HG03558 (cell line): ENCODE measurements at regions not wholly inside any gene's neighbourhood (a gene's known extent, or its start where the extent isn't known, plus 50 kb on each side); places are given as distances from the start of the nearest gene placed in this dataset.
"Not testable (repeated sequence)": the region's sequence is repeated elsewhere in the genome, so short reads cannot be mapped to it uniquely, and the experiment has no call there.

Experiments
- ATAC-seq: cut with Tn5 transposase; IDR thresholded peaks from one replicate; pipeline ENCODE4 v1.9.1; 2021; ENCODE audit warnings: moderate number of reproducible peaks; ENCODE audit not compliant: unreplicated experiment; ENCODE audit errors: extremely low read depth

- ATAC-seq = not testable (repeated sequence)
Observed at GRCh38 chr9:63912451-63912850, 1372.6 kb downstream of the FOXD4L5 start.

DNA sequence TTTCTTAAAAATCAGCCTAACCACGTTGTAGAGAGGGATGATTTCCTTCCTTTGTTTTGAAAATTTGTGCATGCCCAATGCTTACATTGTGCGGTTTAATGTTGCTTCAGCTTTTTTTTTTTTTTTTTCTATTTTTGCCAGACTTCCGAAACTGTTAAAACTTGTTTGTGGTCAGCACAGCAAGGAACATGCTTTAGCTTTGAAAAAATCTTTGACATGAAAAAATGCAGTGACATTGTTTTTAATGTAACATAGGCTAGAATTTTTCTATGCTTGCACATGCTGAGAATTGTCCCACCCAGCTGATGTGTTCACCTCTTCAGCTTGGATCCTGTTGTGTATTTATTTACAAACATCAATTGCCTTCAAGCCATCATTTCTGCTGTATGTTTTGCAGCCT, 1375.9 kb downstream of the FOXD4L5 start:
- ATAC-seq = not testable (repeated sequence)

GRCh38 chr9:63899637-63900190, 1385.3 kb downstream of the FOXD4L5 start:
- ATAC-seq = not testable (repeated sequence)

DNA sequence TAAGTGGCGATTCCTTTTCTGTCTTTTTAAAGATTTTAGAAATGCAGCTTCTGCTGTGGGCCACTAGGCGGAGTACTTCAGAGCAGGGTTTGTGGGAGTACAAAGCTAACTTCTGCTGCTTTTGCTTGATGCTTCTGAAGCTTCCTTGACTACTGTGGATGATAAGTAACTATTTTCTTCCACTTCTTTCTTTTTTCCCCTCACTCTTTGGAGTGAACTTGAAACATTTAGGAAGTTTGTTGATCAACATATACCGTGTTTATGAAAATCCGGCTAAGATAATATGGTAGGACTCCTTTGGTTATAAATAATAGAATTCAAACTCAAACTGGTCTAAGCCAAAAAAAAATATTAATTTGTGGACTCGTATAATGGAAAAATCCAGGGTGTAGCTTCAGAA, 1403.6 kb downstream of the FOXD4L5 start:
- ATAC-seq = not testable (repeated sequence)

DNA sequence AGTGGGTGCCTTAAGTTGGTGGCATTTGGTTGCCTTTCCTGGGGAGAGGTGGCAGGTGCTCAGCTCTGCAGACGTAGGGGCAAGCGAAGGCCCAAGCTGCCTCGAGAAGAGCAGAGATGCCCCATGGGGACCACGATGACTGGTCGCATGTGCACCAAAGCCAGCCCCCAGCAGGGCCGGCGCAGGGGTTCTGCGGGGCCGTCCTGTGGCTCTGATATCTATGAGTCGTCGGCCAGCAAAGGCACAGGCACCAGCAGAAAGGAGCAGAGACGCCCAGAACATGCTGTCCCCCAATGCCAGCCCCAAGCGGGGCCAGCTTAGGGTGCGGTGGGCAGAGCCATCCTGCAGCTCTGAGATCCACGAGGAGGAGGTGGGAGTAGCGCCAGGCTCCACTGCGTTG, 1408.6 kb downstream of the FOXD4L5 start:
- ATAC-seq = not testable (repeated sequence)

GRCh38 chr9:63859475-63860215, 1425.4 kb downstream of the FOXD4L5 start:
- no peak for ATAC-seq

GRCh38 chr9:63859090-63859474, 1425.9 kb downstream of the FOXD4L5 start:
- not testable (repeated sequence) for ATAC-seq

GRCh38 chr9:63853140-63853751, 1431.8 kb downstream of the FOXD4L5 start:
- not testable (repeated sequence) for ATAC-seq

DNA sequence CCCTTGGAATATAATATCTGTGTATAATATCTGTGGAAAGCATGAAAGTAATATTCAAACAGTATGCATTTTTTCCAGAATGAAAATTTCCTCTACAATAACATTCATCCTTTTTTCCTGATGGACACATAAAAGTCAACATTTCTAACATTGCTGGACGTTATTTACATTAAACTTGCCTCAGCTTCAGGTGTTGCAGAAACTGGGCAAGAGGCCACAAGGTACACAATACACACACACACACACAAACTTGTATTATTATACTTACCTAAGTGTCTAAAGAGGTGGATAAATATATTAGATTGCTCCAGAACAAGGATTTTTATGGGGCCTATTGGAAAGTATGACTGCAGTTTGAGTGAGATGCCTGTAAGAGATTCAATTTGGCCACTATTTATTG, 1460.2 kb downstream of the FOXD4L5 start:
- ATAC-seq = not testable (repeated sequence)

DNA sequence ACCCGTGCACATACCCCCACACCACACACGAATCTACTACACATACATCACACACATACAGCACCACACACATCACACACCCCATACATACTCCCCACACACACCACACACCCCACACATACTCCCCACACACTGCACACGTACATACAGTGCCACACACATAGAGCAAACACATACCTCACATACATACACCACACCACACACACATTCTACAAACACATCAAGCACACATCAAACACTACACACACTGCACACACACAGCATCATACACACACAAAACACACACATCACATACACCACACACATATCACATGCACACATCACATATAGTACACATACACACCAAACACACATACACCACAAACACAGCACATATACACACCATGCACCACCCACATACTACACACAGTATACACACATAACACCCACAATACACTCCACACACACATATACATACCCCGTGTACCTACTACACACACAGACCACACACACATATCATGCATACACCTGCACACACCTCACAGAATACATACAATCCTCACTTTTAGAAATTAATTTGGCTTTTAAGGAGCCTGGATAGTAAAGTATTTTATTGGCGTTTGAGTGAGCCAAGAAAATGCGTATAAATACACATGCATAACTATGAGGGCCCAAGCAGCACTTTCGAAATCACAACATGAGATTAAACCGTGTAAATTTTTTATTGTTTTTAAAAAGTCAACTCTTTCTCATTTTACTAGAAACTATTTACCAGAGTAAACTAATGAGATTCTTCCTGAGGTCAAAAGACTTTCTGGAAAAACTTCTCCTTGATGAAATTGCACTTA, 1461.4 kb downstream of the FOXD4L5 start:
- ATAC-seq = not testable (repeated sequence)

- not testable (repeated sequence) for ATAC-seq
Observed at GRCh38 chr9:63822615-63823374, 1462.2 kb downstream of the FOXD4L5 start.

- ATAC-seq = not testable (repeated sequence)
Observed at GRCh38 chr9:63821293-63821692, 1463.7 kb downstream of the FOXD4L5 start.

DNA sequence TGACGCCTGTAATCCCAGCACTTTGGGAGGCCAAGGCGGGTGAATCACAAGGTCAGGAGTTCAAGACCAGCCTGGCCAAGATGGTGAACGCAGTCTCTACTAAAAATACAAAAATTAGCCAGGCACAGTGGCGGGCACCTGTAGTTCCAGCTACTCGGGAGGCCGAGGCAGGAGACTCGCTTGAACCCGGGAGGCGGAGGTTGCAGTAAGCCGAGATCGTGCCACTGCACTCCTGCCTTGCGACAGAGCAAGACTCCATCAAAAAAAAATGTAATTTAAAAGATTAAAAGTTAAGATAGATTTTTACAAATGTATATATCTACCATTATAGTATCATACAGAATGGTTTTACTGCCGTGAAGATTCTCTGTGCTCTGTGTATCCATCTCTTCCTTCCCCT, 1464.1 kb downstream of the FOXD4L5 start:
- not testable (repeated sequence) for ATAC-seq

DNA sequence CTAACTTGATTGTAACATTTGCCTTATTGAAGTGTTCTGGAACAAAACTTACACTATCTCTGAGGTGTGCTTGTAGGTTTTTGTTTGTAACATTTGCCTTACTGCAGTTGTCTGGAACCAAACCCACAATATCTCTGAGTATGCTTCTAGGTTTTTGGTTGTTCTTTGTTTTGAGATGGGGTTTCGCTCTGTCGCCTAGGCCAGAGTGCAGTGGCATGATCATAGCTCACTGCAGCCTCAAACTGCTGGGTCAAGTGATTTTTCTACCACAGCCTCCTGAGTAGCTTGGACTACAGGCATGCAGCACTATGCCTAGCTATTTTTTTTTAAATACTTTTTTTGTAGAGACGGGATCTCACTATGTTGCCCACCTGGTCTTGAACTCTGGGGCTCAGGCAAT, 1464.6 kb downstream of the FOXD4L5 start:
- ATAC-seq = not testable (repeated sequence)

DNA sequence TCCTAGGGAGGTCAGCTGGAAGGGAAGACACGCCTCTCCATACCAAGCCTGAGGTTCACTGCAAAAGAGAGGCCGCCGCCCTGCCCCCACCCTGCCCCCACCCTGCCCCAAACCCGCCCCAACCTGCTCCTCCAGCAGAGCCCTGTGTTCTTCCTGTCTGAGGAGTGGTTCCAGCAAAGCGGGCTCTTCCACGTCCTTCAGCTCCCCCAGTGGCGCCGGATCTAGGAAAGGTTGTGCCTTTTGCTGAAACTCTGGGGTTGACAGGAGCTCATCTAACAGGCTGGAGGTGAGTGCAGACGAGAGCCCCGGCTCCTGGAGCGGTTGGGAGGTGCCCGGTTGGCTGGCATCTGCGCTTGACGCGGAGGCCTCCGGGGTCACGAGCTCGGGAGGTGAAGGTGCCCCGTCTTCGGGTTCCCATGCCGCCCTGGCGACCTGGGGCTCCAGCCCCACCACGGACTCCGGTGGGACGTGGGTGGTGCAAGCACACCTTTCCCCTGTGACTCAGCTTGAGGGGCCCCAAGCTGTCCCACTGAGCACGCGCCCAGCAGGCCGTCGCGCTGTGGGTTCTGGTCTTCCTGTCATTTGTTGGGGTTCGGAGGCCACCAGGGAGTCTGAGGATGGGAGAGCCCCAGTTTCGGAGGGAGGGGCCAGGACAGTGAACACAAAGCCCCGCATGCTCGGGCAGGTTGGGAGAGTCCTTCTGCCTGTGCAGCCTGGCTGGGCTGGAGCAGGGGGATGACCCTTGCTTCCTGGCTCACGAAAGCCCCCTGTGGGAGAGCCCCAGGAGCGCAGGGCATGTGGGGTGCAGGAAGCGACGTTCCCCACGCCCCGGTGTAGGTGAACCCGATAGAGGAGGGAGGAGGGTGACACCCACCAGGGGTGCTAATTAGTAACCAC, 1467.1 kb downstream of the FOXD4L5 start:
- ATAC-seq = peak; percentile 36

GRCh38 chr9:63816751-63817621, 1468.0 kb downstream of the FOXD4L5 start:
- ATAC-seq = peak; percentile 50

DNA sequence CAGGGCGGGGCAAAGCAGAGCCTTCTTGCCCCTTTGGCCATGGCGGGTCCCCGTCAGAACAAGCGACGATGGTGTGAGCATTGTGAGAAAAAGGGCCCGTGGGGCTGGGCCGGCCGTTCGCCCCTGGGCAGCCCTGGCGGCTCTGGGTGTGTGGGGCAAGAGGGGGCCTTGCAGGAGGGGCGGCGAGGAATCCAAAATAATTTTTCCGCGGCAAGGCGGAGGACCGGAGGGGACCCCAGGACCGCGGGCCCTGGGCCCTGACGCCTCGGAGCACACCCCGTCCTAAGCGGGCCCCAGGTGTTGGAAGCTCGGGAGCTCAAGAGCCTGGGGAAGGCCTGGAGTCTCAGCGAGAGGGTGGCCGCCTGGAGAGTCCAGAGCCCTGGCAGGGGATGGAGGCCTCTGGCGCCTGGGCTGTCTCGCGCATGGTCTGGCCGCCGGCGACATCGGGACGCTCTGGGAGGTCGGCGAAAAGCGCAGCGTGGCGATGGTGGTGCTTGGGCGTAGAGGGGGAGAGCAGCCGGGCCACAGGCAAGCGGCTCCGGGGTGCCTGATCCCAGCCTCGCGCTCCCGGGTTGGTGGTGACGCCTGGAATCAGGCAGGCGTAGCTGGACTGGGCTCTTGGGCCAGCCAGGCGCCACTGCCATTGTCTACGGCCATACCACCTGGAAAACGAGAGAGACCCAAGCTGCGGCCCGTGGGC, 1469.9 kb downstream of the FOXD4L5 start:
- not testable (repeated sequence) for ATAC-seq
